ENCODE measurements at regions not wholly inside any gene's neighbourhood (a gene's known extent, or its start where the extent isn't known, plus 50 kb on each side); places are given as distances from the start of the nearest gene placed in this dataset.

DNA sequence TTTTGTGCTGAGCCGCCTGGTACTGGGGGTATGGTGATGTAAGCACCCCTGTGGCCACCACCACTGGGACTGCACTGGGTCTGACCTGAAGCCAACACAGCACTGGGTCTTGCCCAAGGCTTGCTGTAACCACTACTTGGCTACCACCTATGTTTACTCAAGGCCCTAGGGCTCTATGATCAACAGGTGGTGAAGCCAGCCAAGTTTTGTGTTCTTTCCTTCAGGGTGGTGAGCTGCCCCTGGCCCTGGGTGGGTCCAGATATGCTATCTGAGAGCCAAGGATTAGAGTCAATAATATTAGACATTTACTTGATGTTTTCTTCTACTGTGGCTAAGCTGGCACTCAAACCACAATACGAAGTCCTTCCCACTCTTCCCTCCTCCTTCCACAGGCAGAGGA is 55.1 kb upstream of the PAGE4 start:
- no peak for DNase-seq

DNA sequence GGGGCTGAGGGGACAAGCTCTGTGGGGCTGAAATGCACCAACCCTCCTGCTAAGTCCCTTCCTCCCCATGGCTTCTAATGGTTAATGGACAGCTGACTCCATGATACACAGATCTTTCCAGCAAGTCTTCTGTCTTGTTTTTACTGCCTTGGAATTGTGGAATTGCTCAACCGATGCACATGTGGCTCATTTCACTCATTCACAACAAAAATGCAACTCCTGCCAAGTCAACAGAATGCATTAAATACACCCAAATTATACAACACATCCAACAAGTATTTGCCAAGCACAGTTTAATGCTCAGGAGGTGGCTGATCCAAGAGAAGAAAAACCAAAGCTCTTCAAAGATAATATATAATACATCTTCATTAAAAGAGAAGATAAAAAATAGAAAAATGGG is 61.9 kb upstream of the PAGE4 start:
- no peak for DNase-seq

DNA sequence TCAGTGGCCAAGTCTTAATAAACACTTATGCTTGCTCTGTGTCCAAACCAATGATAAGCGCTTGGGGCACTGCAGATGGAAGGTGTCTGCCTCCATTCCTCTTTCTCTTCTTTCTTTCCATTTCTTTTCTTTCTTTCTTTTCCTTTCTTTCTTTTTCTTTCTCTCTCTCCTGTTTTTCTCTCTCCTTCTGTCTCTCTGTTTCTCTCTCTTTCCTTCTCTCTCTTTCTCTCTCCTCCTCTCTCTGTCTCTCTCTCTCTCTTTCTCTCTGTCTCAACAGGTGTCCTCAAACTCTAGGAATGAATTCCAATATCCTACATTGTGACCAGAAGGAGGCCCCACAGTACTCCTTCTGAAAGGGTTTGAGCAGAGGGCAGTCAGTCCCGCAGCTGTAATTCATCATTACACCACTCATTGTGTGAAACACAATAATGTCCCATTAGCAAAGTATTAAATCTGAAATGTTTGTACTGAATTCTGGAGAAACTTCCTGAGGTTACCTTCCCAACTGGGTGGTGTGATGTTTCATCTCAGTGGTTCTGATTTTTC is 66.5 kb upstream of the PAGE1 start:
- DNase-seq = no peak

GRCh38 chrX:49761481-49761880 is 65.7 kb upstream of the PAGE1 start:
- peak; percentile 1 for DNase-seq

- no peak for DNase-seq
Measured at GRCh38 chrX:49760290-49760890, 64.6 kb upstream of the PAGE1 start.

DNA sequence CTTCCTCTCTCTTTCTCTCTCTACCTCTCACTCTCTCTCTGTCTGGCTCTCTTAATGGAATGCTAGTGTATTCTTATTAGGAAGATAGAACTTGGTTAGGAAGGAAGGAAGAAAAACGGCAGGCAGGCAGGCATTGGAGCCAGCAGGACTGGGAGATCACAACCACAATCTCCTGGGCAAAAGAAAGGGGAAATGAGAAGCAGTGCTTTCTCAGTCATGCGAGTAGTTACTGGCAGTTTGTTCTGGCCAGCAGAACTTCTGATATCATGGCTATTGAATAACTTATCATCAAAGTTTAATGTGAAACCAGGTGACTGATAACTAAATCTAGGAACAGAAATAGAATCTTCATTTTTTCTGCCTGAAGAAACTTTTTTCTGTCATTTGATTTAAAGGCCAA is 60.9 kb upstream of the PAGE1 start:
- no peak for DNase-seq

DNA sequence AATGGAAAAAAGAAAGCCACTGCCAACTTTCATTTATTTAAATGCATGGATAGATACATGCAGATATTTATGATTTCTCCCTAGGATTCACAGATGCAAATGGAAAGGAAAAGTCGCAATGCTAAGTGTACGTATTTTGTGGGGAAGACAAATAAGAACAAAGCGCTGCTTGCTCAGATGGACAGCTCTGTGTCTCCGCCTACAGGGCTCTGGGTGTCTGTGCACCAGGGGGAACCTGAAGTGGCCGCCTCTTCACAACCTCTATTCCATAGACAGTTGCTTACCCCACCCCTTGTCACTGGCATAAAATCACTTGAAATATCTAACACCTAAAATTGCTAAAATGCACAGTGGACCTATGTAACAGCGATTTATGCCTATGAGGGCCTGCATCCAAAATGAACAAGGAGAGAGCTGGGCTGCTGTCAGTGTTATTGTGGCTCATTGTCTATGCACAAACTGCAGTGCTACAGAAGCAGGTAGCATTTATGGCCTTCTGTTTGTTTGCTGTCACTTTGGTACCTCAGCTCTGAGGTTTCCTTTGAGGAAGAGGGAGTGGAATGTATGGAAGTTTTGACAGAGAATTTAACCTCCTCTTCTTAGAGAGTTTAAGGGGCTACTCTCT is 58.6 kb upstream of the PAGE1 start:
- DNase-seq = peak; percentile 27

- DNase-seq = no peak
Measured at GRCh38 chrX:49753691-49754090, 57.9 kb upstream of the PAGE1 start.

DNA sequence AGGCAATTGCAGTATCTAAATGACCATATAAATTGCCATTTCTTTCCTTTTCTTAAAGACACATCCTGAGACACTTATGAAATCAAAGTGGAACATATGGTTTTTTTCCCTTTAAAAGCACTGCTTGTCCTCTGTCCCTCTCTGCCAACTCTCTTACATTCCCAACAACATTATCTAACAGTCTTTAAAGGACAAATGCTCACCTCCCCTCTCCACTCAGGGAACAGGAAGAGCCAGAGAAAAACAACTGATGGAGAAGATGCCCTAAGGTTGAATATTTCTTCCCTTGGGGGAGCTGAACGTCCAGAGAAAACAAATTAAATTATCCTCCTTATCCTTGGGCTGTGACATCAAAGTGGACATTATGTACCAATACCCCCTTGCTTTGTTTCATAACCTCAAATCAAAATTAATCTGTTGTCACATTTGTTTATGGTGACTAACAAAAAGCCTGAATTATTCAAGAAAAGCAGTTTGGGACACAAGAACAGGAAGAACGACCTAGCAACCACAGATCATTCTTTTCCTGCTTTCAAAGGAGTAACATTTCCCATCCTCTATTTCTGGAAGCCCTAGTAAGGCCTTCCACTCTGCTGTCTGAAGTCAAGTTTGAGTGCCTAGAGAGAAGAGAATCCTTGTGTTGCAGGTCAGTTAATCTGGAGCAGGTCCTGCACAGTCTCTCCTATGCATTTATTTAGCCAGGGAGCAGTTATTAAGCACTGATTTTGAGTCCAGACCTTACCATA is 52.6 kb upstream of the PAGE1 start:
- no peak for DNase-seq

DNA sequence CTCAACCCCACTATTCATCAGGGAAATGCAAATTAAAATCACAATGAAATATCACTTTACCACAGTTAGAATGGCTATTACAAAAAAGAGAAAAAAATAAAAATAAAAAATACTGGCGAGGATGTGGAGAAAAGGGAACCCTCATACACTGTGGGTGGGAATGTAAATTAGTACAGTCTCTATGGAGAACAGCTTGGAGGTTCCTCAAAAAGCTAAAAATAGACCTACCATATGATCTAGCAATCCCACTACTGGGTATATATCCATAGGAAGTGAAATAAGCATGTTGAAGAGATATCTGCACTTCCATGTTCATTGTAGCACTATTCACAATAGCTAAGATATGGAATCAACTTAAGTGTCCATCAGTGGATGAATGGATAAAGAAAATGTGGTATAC is 50.5 kb upstream of the PAGE1 start:
- no peak for DNase-seq

Measured in fibroblast of skin of scalp (primary cell).